Breast epithelium (tissue), 4 donors: ENCODE measurements at regions not wholly inside any gene's neighbourhood (a gene's known extent, or its start where the extent isn't known, plus 50 kb on each side); places are given as distances from the start of the nearest gene placed in this dataset.
"Not testable (repeated sequence)": the region's sequence is repeated elsewhere in the genome, so short reads cannot be mapped to it uniquely, and the experiment has no call there.

Source experiments
- DNase-seq, 2 donors: peaks; one replicate each; pipeline ENCODE4 v3.0.0-alpha.2; 2019; ENCODE audit warnings: low spot score in 2 of 2
- H3K27ac ChIP-seq, 2 donors: fragments of 200-600 bp; sonication (generic) in 1 of 2; one replicate each; pipeline ENCODE4 v1.5.1; 2016 to 2019; ENCODE audit warnings: mild to moderate bottlenecking in 1 of 2
- H3K27me3 ChIP-seq, 2 donors: fragments of 200-600 bp; sonication (generic) in 1 of 2; one replicate each; pipeline versions ENCODE4 v1.5.1 to v1.6.0; 2017 to 2019; ENCODE audit warnings: control low read depth in 1 of 2, mild to moderate bottlenecking in 1 of 2
- H3K36me3 ChIP-seq: fragments of 200-600 bp; one replicate; pipeline ENCODE4 v1.5.1; 2019
- H3K4me1 ChIP-seq, 2 donors: fragments of 200-600 bp; sonication (generic); one replicate each; pipeline ENCODE4 v1.5.1; 2016 to 2019; ENCODE audit warnings: control low read depth in 1 of 2
- H3K4me3 ChIP-seq, 3 donors: fragments of 200-600 bp; sonication (generic); 1 replicate in 2 of 3; 2 replicates in 1 of 3; pipeline ENCODE4 v1.5.1; 2016 to 2019; ENCODE audit warnings: mild to moderate bottlenecking in 3 of 3, moderate library complexity in 2 of 3
- H3K9me3 ChIP-seq, 2 donors: fragments of 200-600 bp; sonication (generic) in 1 of 2; one replicate each; pipeline ENCODE4 v1.5.1; 2016 to 2019; ENCODE audit warnings: control low read depth in 1 of 2
- POLR2A ChIP-seq: fragments of 450-650 bp; IDR thresholded peaks from one replicate; pipeline ENCODE4 v1.6.1; 2016; ENCODE audit warnings: antibody characterized with exemption, mild to moderate bottlenecking, moderate library complexity
- POLR2AphosphoS5 ChIP-seq, 3 donors: sonication (generic); formaldehyde crosslinking; IDR thresholded peaks; one replicate each; pipeline ENCODE4 v1.6.1; 2017; ENCODE audit warnings: antibody characterized with exemption in 3 of 3
- intact Hi-C: fragments of 100-400 bp; cut with DNase I; formaldehyde crosslinking; loops from one replicate; pipeline ENCODE4 v1.15.1; 2023; ENCODE audit warnings: low total_unique reads
- TF ChIP-seq, protein P1 (sequence below), 3 donors: fragments of 450-650 bp; IDR thresholded peaks; one replicate each; pipeline ENCODE4 v1.5.1; 2016 to 2017; ENCODE audit warnings: antibody characterized with exemption in 3 of 3, mild to moderate bottlenecking in 3 of 3, moderate library complexity in 3 of 3

DNA sequence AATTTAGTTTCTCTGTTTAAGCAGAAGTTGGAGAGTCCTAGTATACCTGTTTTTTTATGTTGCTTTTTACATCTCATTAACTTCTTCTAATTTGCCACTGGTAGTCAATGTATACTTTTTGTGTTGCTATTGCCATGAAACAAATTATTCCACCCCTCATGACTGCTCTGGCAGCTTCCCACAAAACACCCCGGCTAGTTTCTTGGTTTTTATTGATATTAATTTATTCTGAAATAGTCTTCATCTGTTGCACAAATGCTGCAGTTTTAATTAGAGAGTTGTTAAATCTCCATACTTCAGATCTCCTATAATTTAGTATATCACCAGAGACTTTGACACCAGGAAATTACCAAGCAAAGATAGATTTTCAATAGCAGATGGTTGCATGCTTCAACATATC lies 1159.3 kb upstream of the PRR20A start:
- H3K27ac ChIP-seq: no peak overlapping the region
- TF ChIP-seq POLR2A (no peak), POLR2AphosphoS5 (IDR thresholded peaks at IDR 0.05) (no peak)
- TF ChIP-seq, protein P1, sequence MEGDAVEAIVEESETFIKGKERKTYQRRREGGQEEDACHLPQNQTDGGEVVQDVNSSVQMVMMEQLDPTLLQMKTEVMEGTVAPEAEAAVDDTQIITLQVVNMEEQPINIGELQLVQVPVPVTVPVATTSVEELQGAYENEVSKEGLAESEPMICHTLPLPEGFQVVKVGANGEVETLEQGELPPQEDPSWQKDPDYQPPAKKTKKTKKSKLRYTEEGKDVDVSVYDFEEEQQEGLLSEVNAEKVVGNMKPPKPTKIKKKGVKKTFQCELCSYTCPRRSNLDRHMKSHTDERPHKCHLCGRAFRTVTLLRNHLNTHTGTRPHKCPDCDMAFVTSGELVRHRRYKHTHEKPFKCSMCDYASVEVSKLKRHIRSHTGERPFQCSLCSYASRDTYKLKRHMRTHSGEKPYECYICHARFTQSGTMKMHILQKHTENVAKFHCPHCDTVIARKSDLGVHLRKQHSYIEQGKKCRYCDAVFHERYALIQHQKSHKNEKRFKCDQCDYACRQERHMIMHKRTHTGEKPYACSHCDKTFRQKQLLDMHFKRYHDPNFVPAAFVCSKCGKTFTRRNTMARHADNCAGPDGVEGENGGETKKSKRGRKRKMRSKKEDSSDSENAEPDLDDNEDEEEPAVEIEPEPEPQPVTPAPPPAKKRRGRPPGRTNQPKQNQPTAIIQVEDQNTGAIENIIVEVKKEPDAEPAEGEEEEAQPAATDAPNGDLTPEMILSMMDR (IDR thresholded peaks at IDR 0.05): no peak
- DNase-seq: no peak
- no peaks in the 10 kb centered on the region for H3K27me3 ChIP-seq
- no peaks in the 10 kb centered on the region for H3K4me1 ChIP-seq
- H3K36me3 ChIP-seq: no peaks in the 10 kb centered on the region
- H3K9me3 ChIP-seq: peaks cover 0 to 9% of the 10 kb centered on the region in 2 donors
- intact Hi-C loops: no loop called here
- no peak overlapping the region for H3K4me3 ChIP-seq

DNA sequence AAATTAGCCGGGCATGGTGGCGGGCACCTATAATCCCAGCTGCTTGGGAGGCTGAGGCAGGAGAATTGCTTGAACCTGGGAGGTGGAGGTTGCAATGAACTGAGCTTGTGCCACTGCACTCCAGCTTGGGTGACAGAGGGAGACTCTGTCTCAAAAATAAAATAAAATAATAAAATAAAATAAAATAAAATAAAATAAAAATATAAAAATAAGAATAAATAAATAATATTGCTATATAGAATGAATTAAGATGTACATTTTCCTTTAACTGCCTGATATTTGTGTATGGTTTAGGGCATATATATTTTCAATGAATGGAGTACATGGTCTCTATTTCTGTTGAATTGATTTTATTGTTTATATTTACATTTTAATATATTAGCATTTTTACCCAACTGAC lies 1156.7 kb upstream of the PRR20A start:
- DNase-seq, H3K4me3 ChIP-seq, intact Hi-C loops, H3K9me3 ChIP-seq, H3K36me3 ChIP-seq, H3K4me1 ChIP-seq, H3K27ac ChIP-seq, H3K27me3 ChIP-seq: not testable (repeated sequence)

- Histone ChIP-seq H3K27ac (no peak overlapping the region), H3K4me1 (no peaks in the 10 kb centered on the region), H3K27me3 (no peaks in the 10 kb centered on the region), H3K9me3 (peaks cover 0 to 3% of the 10 kb centered on the region in 2 donors), H3K36me3 (no peaks in the 10 kb centered on the region), H3K4me3 (no peak overlapping the region)
- DNase-seq: no peak
- TF ChIP-seq, protein P1 (IDR thresholded peaks at IDR 0.05): no peak
- TF ChIP-seq POLR2A (no peak), POLR2AphosphoS5 (IDR thresholded peaks at IDR 0.05) (no peak)
- intact Hi-C loops: no loop called here
Observed at GRCh38 chr13:55990631-55991030, 1150.1 kb upstream of the PRR20A start.

GRCh38 chr13:55991666-55992065 lies 1149.1 kb upstream of the PRR20A start:
- TF ChIP-seq POLR2AphosphoS5 (IDR thresholded peaks at IDR 0.05) (no peak), POLR2A (no peak)
- TF ChIP-seq, protein P1 (IDR thresholded peaks at IDR 0.05): no peak
- H3K4me3 ChIP-seq: no peak overlapping the region
- no peaks in the 10 kb centered on the region for H3K27me3 ChIP-seq
- no peak overlapping the region for H3K27ac ChIP-seq
- intact Hi-C loops: no loop called here
- no peak for DNase-seq
- no peaks in the 10 kb centered on the region for H3K36me3 ChIP-seq
- no peaks in the 10 kb centered on the region for H3K4me1 ChIP-seq
- no peaks in the 10 kb centered on the region for H3K9me3 ChIP-seq

DNA sequence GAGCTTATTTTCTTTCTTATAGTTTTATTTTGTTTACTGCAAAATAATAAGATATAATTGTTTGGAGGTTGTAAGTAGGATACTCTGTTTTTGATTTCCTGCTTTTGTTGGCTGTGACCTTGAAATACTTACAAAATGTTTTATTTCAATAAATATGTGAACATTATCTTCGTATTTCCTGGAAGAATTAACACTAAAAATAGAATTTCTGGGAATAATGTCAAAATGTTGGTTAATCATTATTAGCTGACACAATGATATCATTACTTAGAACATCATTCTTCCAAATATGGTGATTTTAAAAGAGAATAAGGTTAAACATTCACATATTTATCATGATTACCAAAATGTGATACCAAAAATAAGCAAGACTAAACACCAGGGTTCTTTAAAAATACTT lies 1148.6 kb upstream of the PRR20A start:
- TF ChIP-seq, protein P1 (IDR thresholded peaks at IDR 0.05): no peak
- TF ChIP-seq POLR2A (no peak), POLR2AphosphoS5 (IDR thresholded peaks at IDR 0.05) (no peak)
- Histone ChIP-seq H3K4me1 (no peaks in the 10 kb centered on the region), H3K36me3 (no peaks in the 10 kb centered on the region), H3K4me3 (no peak overlapping the region), H3K27ac (no peak overlapping the region), H3K27me3 (no peaks in the 10 kb centered on the region), H3K9me3 (no peaks in the 10 kb centered on the region)
- DNase-seq: no peak
- intact Hi-C loops: no loop called here

- H3K27ac ChIP-seq: no peak overlapping the region
- no peaks in the 10 kb centered on the region for H3K36me3 ChIP-seq
- no peak overlapping the region for H3K4me3 ChIP-seq
- H3K9me3 ChIP-seq: no peaks in the 10 kb centered on the region
- H3K27me3 ChIP-seq: no peaks in the 10 kb centered on the region
- no peak for DNase-seq
- intact Hi-C loops: no loop called here
- no peaks in the 10 kb centered on the region for H3K4me1 ChIP-seq
- TF ChIP-seq, protein P1 (IDR thresholded peaks at IDR 0.05): no peak
- TF ChIP-seq POLR2A (no peak), POLR2AphosphoS5 (IDR thresholded peaks at IDR 0.05) (no peak)
Observed at GRCh38 chr13:55999709-56000108, 1141.0 kb upstream of the PRR20A start.
